ENCODE measurements at regions not wholly inside any gene's neighbourhood (a gene's known extent, or its start where the extent isn't known, plus 50 kb on each side); places are given as distances from the start of the nearest gene placed in this dataset.

DNA sequence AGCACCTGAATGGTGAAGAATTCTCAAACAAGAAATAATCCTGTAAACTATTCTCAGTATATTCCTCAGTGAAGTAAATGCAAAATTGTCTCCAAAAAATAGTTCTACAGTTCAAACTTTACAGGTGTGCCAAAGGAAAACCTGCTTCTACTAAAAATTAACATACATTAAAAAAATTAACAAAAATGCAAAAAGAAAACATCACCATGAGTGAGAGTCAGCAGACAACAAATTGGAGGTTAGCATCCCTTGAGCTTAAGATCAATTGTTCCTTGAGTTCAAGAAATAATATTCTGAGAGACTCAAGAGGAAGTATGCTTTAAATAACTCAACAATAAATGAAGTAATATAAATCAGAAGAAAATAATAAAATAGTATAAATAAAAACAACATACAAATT is 278.4 kb upstream of the MME start:
- Mint-ChIP-seq H3K27ac (no peak overlapping the region), H3K9me3 (no peaks in the 10 kb centered on the region; the same call in 1 of the 2 replicates), H3K27me3 (ENCODE audit: insufficient read depth) (no peaks in the 10 kb centered on the region), H3K4me1 (ENCODE audit: low read depth) (peaks cover 6% of the 10 kb centered on the region), H3K36me3 (ENCODE audit: low read depth) (no peaks in the 10 kb centered on the region), H3K4me3 (no peak overlapping the region)
- TF ChIP-seq, protein P1, sequence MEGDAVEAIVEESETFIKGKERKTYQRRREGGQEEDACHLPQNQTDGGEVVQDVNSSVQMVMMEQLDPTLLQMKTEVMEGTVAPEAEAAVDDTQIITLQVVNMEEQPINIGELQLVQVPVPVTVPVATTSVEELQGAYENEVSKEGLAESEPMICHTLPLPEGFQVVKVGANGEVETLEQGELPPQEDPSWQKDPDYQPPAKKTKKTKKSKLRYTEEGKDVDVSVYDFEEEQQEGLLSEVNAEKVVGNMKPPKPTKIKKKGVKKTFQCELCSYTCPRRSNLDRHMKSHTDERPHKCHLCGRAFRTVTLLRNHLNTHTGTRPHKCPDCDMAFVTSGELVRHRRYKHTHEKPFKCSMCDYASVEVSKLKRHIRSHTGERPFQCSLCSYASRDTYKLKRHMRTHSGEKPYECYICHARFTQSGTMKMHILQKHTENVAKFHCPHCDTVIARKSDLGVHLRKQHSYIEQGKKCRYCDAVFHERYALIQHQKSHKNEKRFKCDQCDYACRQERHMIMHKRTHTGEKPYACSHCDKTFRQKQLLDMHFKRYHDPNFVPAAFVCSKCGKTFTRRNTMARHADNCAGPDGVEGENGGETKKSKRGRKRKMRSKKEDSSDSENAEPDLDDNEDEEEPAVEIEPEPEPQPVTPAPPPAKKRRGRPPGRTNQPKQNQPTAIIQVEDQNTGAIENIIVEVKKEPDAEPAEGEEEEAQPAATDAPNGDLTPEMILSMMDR (IDR thresholded peaks at IDR 0.05), result no peak
- no peak for DNase-seq

DNA sequence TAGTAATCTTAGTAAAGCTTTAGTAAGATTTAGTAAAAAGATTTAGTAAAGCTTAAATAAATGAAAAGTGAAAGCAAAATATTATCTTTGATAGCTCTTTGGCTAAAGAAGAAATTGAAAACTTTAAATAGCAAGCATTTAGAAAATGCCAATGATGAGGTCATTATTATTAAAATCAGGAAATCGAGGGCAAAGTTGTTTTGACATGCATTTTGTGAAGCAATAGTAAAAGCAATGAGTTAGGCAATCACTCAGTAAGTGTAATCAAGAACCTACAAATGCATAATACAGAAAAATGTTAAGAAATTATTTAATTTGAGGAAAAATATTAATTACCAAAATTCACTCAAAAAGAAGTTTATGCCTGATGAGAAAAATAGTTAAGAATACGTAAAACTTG is 280.3 kb upstream of the MME start:
- Mint-ChIP-seq H3K27ac (no peak overlapping the region), H3K9me3 (no peaks in the 10 kb centered on the region; the same call in 1 of the 2 replicates), H3K27me3 (ENCODE audit: insufficient read depth) (no peaks in the 10 kb centered on the region), H3K36me3 (ENCODE audit: low read depth) (no peaks in the 10 kb centered on the region), H3K4me3 (no peak overlapping the region), H3K4me1 (ENCODE audit: low read depth) (peaks cover 25% of the 10 kb centered on the region)
- no peak for DNase-seq
- TF ChIP-seq, protein P1 (IDR thresholded peaks at IDR 0.05), result no peak

DNA sequence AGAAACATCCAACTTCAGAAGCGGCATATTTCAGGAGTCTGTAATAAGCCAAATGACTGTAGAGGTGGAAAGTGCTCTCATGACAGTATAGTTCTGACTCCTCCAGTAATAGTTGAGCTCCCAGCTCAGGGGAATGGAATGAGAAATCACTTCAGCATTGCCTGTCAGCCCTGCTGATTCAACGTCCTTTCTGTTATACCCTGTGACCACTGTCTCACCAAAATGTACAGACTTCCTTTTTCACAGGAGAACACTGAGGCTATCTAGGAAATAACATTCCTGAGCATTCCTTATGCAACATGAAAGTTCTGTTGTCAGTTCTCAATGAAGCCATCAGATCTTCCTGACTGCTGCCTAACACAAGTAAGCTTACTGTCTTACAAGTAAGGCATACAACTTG is 284.5 kb upstream of the MME start:
- H3K4me1 Mint-ChIP-seq (ENCODE audit: low read depth), result peaks cover 34% of the 10 kb centered on the region
- no peaks in the 10 kb centered on the region for H3K9me3 Mint-ChIP-seq
- H3K27ac Mint-ChIP-seq, result peak overlapping the region; percentile 49; the same call in 1 of the 2 replicates

DNA sequence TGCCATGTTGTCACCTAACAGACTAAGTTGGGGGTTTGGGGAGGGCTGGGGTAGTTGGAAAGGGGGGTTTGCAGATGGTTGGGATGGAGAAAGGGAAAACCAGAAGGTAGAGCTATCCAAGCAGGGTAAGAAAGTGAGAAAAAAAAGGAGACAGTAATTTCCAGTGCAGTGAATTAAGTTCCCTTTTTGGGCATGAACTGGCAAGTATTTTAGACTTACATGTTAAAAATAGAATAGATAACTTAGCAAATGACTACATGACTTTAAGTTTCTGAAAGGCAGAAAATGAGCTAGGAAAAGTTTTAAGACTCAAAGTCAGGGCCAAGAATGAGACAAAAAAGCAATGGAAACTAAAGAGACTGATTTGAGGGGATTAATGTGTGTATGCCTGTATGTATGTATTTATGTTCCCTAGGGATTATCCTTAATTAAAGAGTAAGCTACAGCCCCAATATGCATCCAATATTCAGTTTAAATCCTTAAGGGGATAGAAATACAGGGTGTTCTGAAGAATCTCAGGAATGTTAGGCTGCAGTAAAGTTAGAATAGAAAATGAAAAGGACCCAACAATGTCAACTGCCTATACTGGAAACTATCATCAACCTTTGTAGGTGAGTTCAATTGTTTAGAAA is 285.2 kb upstream of the MME start:
- Mint-ChIP-seq H3K27me3 (ENCODE audit: insufficient read depth) (no peaks in the 10 kb centered on the region), H3K9me3 (no peaks in the 10 kb centered on the region), H3K27ac (peak overlapping the region; percentile 59), H3K4me3 (peak overlapping the region; percentile 31), H3K4me1 (ENCODE audit: low read depth) (peaks cover 33% of the 10 kb centered on the region), H3K36me3 (ENCODE audit: low read depth) (no peaks in the 10 kb centered on the region)
- TF ChIP-seq, protein P1 (IDR thresholded peaks at IDR 0.05), result no peak
- DNase-seq, result no peak

More for the DNA sequence above, 284.5 kb upstream of the MME start:
- TF ChIP-seq, protein P1 (IDR thresholded peaks at IDR 0.05), result no peak
- Mint-ChIP-seq H3K36me3 (ENCODE audit: low read depth) (no peaks in the 10 kb centered on the region), H3K4me3 (no peak overlapping the region), H3K27me3 (ENCODE audit: insufficient read depth) (no peaks in the 10 kb centered on the region)
- DNase-seq, result peak; percentile 92

DNA sequence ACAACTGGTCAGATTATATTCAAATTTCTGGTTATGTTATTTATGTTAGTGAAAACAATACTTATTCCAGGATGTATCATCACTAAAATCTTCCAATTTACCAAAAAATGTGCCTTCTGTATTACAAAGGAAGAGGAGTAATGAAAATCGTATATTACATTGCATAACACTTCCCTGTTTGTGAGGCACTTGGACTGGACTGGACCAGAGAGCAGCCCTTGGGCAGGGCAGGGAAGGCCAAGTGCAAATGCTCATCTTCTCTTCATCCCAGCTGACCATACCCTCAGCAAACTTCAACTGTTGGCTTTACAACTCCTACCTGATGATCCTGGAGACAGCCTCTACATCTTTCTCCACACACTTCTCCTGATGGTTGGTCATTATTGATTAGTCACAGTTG is 285.7 kb upstream of the MME start:
- peaks cover 28% of the 10 kb centered on the region for H3K4me1 Mint-ChIP-seq (ENCODE audit: low read depth)
- H3K27me3 Mint-ChIP-seq (ENCODE audit: insufficient read depth), result no peaks in the 10 kb centered on the region
- H3K36me3 Mint-ChIP-seq (ENCODE audit: low read depth), result no peaks in the 10 kb centered on the region
- 0 out of 2 replicates have a peak overlapping the region, but pooled peaks have one; percentile 31 for H3K4me3 Mint-ChIP-seq
- H3K27ac Mint-ChIP-seq, result peak overlapping the region; percentile 59
- no peaks in the 10 kb centered on the region for H3K9me3 Mint-ChIP-seq
- TF ChIP-seq, protein P1 (IDR thresholded peaks at IDR 0.05), result no peak
- DNase-seq, result no peak

Measured in HFFc6 (cell line).